ENCODE measurements at regions not wholly inside any gene's neighbourhood (a gene's known extent, or its start where the extent isn't known, plus 50 kb on each side); places are given as distances from the start of the nearest gene placed in this dataset.
"Not testable (repeated sequence)": the region's sequence is repeated elsewhere in the genome, so short reads cannot be mapped to it uniquely, and the experiment has no call there.

DNA sequence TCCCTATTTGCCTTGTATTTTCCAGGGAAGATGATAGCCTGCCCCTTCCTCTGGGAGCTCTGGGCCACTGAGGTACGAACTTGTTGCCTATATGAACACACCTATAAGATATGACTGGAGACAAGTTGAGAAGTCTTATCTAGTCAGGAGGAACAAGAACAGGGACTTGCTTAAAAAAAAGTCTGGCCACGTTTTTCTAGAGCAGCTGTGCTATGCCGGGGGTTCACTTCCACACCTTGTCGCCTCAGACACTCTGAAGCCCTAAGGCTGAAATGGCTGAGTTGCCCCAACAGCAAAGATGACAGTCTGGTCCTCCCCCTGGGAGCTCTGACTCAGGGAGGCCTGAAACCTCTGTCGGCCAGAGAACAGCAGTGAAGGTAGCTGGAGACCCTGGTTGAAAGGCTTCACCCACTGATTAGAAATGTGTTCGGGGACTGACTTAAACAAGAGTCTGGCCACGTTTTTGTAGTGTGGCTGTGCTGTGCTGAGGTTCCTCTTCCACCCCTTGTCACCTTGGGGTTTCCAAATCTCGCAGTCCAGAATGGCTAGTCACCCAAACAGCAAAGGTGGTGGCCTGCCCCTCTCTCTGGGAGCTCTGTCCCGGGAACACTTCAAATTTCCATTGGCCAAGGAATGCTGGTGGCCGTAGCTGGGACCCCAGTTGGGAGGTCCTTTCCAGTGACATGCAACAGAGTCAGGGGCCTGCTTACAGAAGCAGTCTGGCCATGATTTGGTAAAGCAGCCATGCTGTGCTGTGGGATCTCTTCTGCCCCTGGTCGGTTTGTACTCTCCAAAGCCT lies 225.5 kb downstream of the CWH43 start:
- not testable (repeated sequence) for H3K9me3 ChIP-seq (ENCODE audit: control insufficient read depth, insufficient read depth, low read length); H3K9ac ChIP-seq (ENCODE audit: low read depth, low read length); H3K4me1 ChIP-seq (ENCODE audit: insufficient read depth, low read length); H3K36me3 ChIP-seq (ENCODE audit: insufficient read depth, low read length)

DNA sequence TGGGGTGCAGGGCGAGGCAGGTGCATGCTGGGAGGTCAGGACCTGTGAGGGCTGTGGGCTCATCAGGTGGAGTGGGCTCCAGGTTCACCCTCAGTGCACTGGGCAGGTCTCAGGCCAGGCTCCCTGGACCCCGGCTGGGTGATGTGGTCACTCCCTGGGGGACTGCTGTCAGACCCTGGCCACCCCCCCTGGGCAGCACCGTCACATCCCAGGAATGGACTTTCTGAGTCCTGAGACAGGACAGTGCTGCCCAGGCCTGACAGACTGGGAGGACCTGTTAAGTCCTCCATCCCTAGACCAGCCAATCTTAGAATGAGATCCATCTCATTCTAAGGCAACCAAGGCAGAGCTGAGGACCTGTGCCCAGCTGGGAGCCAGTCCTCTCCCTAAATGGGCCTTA lies 227.2 kb downstream of the CWH43 start:
- not testable (repeated sequence) for H3K36me3 ChIP-seq (ENCODE audit: insufficient read depth, low read length); H3K4me1 ChIP-seq (ENCODE audit: insufficient read depth, low read length); H3K9me3 ChIP-seq (ENCODE audit: control insufficient read depth, insufficient read depth, low read length); H3K9ac ChIP-seq (ENCODE audit: low read depth, low read length)

DNA sequence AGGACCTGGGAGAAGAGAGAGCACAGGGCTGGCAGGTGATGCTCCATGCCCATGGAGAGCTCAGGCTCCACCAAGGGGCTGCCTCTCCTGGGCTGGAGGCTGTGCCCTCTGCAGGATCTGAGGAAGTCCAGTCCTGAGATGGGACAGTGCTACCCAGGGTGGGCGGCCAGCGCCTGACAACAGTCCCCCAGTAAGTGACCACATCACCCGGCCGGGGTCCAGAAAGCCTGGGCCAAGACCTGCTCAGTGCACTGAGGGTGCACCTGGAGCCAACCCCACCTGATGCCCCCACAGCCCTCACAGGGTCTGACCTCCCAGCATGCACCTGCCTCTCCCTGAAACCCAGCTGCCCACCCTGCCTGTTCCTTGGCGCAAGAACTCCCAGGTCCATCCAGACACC lies 227.7 kb downstream of the CWH43 start:
- H3K9me3 ChIP-seq (ENCODE audit: control insufficient read depth, insufficient read depth, low read length); H3K36me3 ChIP-seq (ENCODE audit: insufficient read depth, low read length): not testable (repeated sequence)

DNA sequence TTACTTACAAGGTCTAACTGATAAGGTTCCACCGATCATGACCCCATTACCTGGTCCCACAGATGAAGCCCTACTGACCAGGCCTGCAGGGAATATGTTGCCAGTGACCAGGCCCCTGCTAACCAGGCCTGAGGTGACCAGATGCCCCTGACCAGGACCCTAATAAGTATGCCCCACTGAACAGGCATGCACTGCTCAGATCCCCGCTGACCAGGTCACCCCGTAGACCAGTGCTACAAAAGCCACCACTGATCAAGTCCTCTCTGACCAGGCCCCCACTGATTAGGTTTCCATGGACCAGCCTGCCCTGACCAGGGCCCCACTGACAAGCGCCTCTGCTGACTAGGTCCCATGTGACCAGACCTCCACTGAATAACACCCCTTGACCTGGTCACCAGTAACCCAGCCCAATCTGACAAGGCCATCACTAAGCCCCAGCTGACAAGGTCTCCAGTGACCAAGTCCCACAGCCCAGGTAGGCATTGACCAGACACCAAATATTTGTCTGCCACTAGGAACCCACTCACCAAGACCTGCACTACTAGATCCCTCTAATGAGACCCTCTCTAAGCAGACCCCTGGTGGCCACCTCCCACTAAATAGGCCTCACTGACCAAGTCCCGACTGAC lies 228.5 kb downstream of the CWH43 start:
- H3K9me3 ChIP-seq (ENCODE audit: control insufficient read depth, insufficient read depth, low read length); H3K9ac ChIP-seq (ENCODE audit: low read depth, low read length); H3K4me1 ChIP-seq (ENCODE audit: insufficient read depth, low read length); H3K36me3 ChIP-seq (ENCODE audit: insufficient read depth, low read length): not testable (repeated sequence)

More for the DNA sequence above, 227.7 kb downstream of the CWH43 start:
- not testable (repeated sequence) for H3K4me1 ChIP-seq (ENCODE audit: insufficient read depth, low read length); H3K9ac ChIP-seq (ENCODE audit: low read depth, low read length)

DNA sequence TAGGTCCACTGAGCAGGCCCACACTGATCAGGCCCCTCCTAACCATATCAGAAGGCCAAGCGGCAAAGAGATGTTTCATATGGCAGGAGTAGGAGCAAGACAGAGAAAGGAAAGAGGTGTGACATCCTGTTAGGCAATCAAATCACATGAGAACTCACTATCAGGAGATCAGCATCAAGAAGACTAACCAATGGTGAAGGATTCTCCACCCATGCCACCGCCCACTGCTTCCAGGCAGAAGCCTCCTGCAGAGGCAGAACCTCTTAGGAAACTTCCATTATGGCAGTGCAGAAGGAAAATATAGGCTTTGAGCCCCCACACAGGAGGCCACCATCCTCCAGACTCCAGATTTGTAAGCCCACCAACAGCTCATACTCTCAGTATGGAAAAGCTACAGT lies 229.0 kb downstream of the CWH43 start:
- H3K9ac ChIP-seq (ENCODE audit: low read depth, low read length); H3K36me3 ChIP-seq (ENCODE audit: insufficient read depth, low read length); H3K9me3 ChIP-seq (ENCODE audit: control insufficient read depth, insufficient read depth, low read length); H3K4me1 ChIP-seq (ENCODE audit: insufficient read depth, low read length): not testable (repeated sequence)

DNA sequence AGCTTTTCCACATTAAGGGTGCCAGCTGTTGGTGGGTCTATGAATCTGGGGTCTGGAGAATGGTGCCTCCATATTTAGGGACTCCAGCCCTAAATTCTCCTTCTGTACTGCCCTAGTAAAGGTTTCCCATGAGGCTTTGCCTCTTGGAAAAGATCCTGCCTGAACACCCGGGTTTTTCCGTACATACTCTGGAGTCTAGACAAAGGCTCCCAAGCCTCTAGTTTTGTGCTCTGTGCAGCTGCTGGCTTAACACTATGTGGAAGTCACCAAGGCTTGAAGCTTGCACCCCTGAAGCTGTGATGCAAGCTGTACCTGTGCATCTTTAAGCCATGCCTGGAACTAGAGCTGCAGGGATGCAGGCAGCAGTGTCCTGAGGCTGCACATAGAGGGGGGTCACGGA lies 230.5 kb downstream of the CWH43 start:
- not testable (repeated sequence) for H3K36me3 ChIP-seq (ENCODE audit: insufficient read depth, low read length); H3K4me1 ChIP-seq (ENCODE audit: insufficient read depth, low read length)

DNA sequence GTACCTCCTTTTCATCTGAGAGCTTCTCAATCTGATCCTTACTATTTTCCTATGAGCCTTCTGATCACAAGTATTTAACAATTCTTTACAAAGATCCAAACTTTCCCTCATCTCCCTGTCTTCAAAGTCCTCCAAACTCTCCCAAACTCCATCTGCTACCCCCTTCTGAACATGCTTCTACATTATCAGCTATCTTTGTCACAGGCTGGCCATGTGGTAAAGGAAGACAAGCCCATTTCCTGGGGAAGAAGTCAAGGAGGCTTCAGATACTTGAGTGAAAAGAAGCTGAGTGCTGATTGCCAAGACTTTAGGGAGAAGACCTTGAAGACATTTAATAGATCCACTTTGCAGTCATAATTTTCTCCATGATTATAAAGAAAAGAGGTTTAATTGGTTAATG lies 231.4 kb downstream of the CWH43 start:
- Histone ChIP-seq H3K9ac (ENCODE audit: low read depth, low read length) (no peak overlapping the region), H3K9me3 (ENCODE audit: control insufficient read depth, insufficient read depth, low read length) (no peaks in the 10 kb centered on the region), H3K36me3 (ENCODE audit: insufficient read depth, low read length) (no peaks in the 10 kb centered on the region), H3K4me1 (ENCODE audit: insufficient read depth, low read length) (no peaks in the 10 kb centered on the region)

More for the DNA sequence above, 230.5 kb downstream of the CWH43 start:
- not testable (repeated sequence) for H3K9me3 ChIP-seq (ENCODE audit: control insufficient read depth, insufficient read depth, low read length); H3K9ac ChIP-seq (ENCODE audit: low read depth, low read length)

DNA sequence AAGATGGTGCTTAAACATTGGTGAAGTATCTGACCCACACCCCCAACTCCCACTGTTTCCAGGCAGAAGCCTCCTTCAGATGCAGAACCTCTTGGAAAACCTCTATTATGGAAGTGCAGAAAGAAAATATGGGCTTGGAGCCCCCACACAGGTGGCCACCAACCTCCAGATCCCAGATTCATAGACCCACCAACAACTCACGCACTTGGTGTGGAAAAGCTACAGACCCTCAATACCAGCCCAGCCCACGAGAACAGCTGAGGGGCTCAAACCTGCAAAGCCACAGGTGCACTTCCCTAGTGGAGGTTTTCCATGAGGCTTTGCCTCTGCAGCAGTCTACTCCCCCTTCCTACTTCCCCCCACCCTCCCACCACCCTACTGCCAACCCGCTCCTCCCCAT lies 232.0 kb downstream of the CWH43 start:
- H3K36me3 ChIP-seq (ENCODE audit: insufficient read depth, low read length); H3K9me3 ChIP-seq (ENCODE audit: control insufficient read depth, insufficient read depth, low read length); H3K9ac ChIP-seq (ENCODE audit: low read depth, low read length); H3K4me1 ChIP-seq (ENCODE audit: insufficient read depth, low read length): not testable (repeated sequence)

DNA sequence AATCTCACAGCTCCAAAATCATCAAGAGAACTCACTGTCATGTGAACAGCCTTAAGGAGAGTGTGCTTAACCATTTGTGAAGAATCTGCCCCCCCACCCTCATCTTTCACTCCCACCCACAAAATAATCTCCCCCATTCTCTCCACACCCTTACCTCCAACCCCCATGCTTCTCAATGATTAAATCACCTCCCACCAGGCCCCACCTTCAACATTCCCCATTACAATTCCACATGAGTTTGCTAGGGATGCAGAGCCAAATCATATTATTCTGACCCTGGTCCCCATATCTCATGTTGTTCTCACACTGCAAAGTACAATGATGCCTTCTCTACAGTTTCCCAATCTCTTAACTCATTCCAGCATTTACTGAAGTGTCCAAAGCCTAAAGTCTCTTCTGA lies 232.9 kb downstream of the CWH43 start:
- H3K36me3 ChIP-seq (ENCODE audit: insufficient read depth, low read length); H3K9me3 ChIP-seq (ENCODE audit: control insufficient read depth, insufficient read depth, low read length); H3K9ac ChIP-seq (ENCODE audit: low read depth, low read length); H3K4me1 ChIP-seq (ENCODE audit: insufficient read depth, low read length): not testable (repeated sequence)

DNA sequence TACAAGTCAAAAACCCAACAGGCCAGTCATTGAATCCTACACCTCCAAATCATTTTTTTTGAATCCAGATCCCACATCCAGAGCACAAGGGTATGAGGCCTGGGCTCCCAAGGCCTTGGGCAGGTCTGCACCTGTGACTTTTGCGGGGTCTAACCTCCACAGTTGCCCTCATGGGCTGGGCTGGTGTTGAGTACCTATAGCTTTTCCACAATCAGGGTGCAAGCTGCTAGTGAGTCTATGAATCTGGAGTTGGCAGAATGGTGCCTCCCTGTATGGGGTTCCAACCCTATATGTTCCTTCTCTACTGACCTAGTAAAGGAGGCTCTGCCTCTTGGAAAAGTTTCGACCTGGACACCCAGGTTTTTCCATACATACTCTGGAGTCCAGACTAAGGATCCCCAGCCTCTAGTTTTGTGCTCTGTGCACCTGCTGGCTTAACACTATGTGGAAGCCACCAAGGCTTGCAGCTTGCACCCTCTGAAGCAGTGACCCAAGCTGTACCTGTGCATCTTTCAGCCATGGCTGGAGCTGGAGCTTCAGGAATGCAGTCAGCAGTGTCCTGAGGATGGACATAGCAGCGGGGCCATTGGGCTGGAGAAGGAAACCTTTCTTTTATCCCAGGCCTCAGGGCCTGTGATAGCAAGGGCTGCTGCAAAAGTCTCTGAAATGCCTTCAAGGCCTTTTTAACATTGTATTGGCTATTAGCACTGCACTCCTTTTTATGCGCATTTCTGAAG lies 233.6 kb downstream of the CWH43 start:
- not testable (repeated sequence) for H3K9me3 ChIP-seq (ENCODE audit: control insufficient read depth, insufficient read depth, low read length); H3K36me3 ChIP-seq (ENCODE audit: insufficient read depth, low read length); H3K4me1 ChIP-seq (ENCODE audit: insufficient read depth, low read length); H3K9ac ChIP-seq (ENCODE audit: low read depth, low read length)

DNA sequence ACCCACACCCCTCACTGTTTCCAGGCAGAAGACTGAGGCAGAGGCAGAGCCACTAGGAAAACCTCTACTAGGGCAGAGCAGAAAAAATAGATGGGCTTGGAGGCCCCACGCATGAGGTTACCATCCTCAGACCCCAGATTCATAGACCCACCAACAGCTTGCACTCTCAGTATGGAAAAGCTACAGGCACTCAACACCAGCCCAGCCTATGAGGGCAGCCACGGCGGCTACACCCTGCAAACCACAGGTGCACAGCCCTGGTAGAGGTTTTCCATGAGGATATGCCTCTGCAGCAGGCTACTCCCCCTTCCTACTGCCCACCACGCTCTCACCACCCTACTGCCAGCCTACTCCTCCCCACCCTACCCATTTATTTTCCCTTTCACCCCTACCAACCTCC lies 235.1 kb downstream of the CWH43 start:
- H3K36me3 ChIP-seq (ENCODE audit: insufficient read depth, low read length) = no peaks in the 10 kb centered on the region
- H3K4me1 ChIP-seq (ENCODE audit: insufficient read depth, low read length) = no peaks in the 10 kb centered on the region
- no peak overlapping the region for H3K9ac ChIP-seq (ENCODE audit: low read depth, low read length)
- no peaks in the 10 kb centered on the region for H3K9me3 ChIP-seq (ENCODE audit: control insufficient read depth, insufficient read depth, low read length)

DNA sequence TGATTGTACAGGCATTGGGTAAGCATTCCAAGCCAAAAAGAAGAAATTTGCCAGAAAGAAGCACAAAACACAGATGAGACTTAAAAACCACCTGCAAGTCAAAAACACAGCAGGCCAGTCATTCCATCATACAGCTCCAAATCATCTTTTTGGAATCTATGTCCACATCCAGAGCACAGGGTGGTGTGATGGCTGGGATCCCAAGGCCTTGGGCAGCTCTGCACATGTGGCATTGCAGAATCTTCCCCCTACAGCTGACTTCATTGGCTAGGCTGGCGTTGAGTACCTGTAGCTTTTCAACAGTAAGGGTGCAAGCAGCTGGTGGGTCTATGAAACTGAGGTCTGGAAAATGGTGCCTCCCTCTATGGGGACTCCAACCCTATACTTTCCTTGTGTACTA lies 236.7 kb downstream of the CWH43 start:
- not testable (repeated sequence) for H3K36me3 ChIP-seq (ENCODE audit: insufficient read depth, low read length); H3K9me3 ChIP-seq (ENCODE audit: control insufficient read depth, insufficient read depth, low read length); H3K4me1 ChIP-seq (ENCODE audit: insufficient read depth, low read length); H3K9ac ChIP-seq (ENCODE audit: low read depth, low read length)

DNA sequence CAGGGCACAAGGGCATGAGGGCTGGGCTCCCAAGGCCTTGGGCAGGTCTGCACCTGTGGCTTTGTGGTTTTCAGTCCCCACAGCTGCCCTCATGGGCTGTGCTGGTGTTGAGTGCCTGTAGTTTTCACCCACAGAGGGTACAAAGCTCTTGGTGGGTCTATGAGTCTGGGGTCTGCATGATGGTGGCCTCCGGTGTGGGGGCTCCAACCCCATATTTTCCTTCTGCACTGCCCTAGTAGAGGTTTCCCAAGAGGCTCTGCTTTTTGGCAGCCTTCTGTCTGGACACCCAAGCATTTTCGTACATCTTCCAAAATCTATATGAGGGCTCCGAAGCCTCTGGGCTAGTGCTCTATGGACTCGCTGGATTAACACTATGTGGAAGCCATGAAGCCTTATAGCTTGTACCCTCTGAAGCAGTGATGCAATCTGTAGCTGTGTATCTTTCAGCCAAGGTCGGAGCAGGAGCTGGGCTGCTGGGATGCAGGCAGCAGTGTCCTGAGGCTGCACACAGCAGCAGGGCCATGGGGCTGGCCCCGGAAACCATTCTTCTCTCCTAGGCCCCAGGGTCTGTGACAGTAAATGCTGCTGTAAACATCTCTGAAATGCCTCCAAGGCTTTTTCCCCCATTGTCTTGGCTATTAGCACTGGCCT lies 240.3 kb downstream of the CWH43 start:
- not testable (repeated sequence) for H3K9ac ChIP-seq (ENCODE audit: low read depth, low read length); H3K9me3 ChIP-seq (ENCODE audit: control insufficient read depth, insufficient read depth, low read length); H3K36me3 ChIP-seq (ENCODE audit: insufficient read depth, low read length); H3K4me1 ChIP-seq (ENCODE audit: insufficient read depth, low read length)

DNA sequence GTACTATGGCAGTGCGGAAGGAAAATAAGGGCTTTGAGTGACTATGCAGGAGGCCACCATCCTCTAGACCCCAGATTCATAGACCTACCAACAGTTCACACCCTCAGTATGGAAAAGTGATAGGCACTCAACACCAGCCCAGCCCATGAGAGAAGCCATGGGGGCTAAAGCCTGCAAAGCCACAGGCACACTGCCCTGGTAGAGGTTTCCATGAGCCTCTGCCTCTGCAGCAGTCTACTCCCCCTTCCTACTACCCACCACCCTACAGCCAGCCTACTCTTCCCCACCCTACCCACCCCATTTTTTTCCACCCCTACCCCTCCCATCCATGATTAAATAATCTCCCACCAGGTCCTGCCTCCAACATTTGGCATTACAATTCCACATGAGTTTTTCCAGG lies 241.9 kb downstream of the CWH43 start:
- H3K36me3 ChIP-seq (ENCODE audit: insufficient read depth, low read length); H3K9ac ChIP-seq (ENCODE audit: low read depth, low read length); H3K9me3 ChIP-seq (ENCODE audit: control insufficient read depth, insufficient read depth, low read length); H3K4me1 ChIP-seq (ENCODE audit: insufficient read depth, low read length): not testable (repeated sequence)

DNA sequence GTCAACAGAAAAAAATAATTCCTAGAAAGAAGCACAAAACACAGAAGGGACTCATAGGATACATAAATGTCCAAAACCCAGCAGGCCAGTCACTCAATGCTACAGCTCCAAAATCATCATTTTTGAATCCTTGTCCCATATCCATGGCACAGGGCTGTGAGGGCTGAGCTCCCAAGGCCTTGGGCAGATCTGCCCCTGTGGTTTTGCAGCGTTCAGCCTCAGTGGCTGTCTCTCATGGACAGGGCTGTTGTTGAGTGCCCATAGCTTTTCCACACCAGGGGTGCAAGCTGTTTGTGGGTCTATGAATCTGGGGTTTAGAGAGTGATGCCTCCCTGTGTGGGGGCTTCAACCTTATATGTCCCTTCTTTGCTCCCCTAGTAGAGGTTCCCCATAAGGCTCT lies 243.2 kb downstream of the CWH43 start:
- not testable (repeated sequence) for H3K4me1 ChIP-seq (ENCODE audit: insufficient read depth, low read length); H3K36me3 ChIP-seq (ENCODE audit: insufficient read depth, low read length); H3K9me3 ChIP-seq (ENCODE audit: control insufficient read depth, insufficient read depth, low read length); H3K9ac ChIP-seq (ENCODE audit: low read depth, low read length)
